ENCODE measurements at regions not wholly inside any gene's neighbourhood (a gene's known extent, or its start where the extent isn't known, plus 50 kb on each side); places are given as distances from the start of the nearest gene placed in this dataset.

- no peak overlapping the region for H3K27ac Mint-ChIP-seq
- H3K36me3 Mint-ChIP-seq (ENCODE audit: low read depth), result no peaks in the 10 kb centered on the region
- intact Hi-C loops (cut with micrococcal nuclease), result loop anchor here (1.0 to 2.0 kb wide), 2 partner anchors 542 to 687 kb away; no protein-coding TSS in a partner anchor
- no peaks in the 10 kb centered on the region for H3K9me3 Mint-ChIP-seq
- no peaks in the 10 kb centered on the region for H3K4me1 Mint-ChIP-seq (ENCODE audit: low read depth)
- peak; percentile 9 for DNase-seq (ENCODE audit: low spot score)
- no peak overlapping the region for H3K4me3 Mint-ChIP-seq (ENCODE audit: low read depth)
- H3K27me3 Mint-ChIP-seq (ENCODE audit: low read depth), result peaks cover 3% of the 10 kb centered on the region
These were observed 207.0 kb upstream of the FANCL start for GRCh38 chr2:58448065-58448507.

- no peaks in the 10 kb centered on the region for H3K4me1 Mint-ChIP-seq (ENCODE audit: low read depth)
- peaks cover 3% of the 10 kb centered on the region for H3K27me3 Mint-ChIP-seq (ENCODE audit: low read depth)
- no peaks in the 10 kb centered on the region for H3K36me3 Mint-ChIP-seq (ENCODE audit: low read depth)
- no peak overlapping the region for H3K27ac Mint-ChIP-seq
- H3K9me3 Mint-ChIP-seq, result no peaks in the 10 kb centered on the region
- H3K4me3 Mint-ChIP-seq (ENCODE audit: low read depth), result no peak overlapping the region
- DNase-seq (ENCODE audit: low spot score), result no peak
- intact Hi-C loops (cut with micrococcal nuclease), result no loop called here
These were observed 206.5 kb upstream of the FANCL start for GRCh38 chr2:58447586-58447985.

GRCh38 chr2:58441643-58442042 is 200.5 kb upstream of the FANCL start:
- Mint-ChIP-seq H3K9me3 (no peaks in the 10 kb centered on the region), H3K36me3 (ENCODE audit: low read depth) (no peaks in the 10 kb centered on the region), H3K27me3 (ENCODE audit: low read depth) (peaks cover 3% of the 10 kb centered on the region)

GRCh38 chr2:58436872-58437271 is 195.7 kb upstream of the FANCL start:
- Mint-ChIP-seq H3K4me1 (ENCODE audit: low read depth) (no peaks in the 10 kb centered on the region), H3K27ac (no peak overlapping the region), H3K27me3 (ENCODE audit: low read depth) (peaks cover 12% of the 10 kb centered on the region), H3K4me3 (ENCODE audit: low read depth) (no peak overlapping the region), H3K36me3 (ENCODE audit: low read depth) (no peaks in the 10 kb centered on the region), H3K9me3 (no peaks in the 10 kb centered on the region)
- intact Hi-C loops (cut with micrococcal nuclease), result no loop called here
- no peak for DNase-seq (ENCODE audit: low spot score)

More at GRCh38 chr2:58441643-58442042, 200.5 kb upstream of the FANCL start:
- intact Hi-C loops (cut with micrococcal nuclease), result no loop called here
- DNase-seq (ENCODE audit: low spot score), result no peak
- no peak overlapping the region for H3K27ac Mint-ChIP-seq
- H3K4me3 Mint-ChIP-seq (ENCODE audit: low read depth), result no peak overlapping the region
- H3K4me1 Mint-ChIP-seq (ENCODE audit: low read depth), result no peaks in the 10 kb centered on the region

GRCh38 chr2:58435246-58435645 is 194.1 kb upstream of the FANCL start:
- intact Hi-C loops (cut with micrococcal nuclease), result no loop called here

GRCh38 chr2:58434692-58435091 is 193.6 kb upstream of the FANCL start:
- Mint-ChIP-seq H3K4me3 (ENCODE audit: low read depth) (no peak overlapping the region), H3K27ac (no peak overlapping the region), H3K4me1 (ENCODE audit: low read depth) (no peaks in the 10 kb centered on the region), H3K9me3 (no peaks in the 10 kb centered on the region), H3K27me3 (ENCODE audit: low read depth) (peaks cover 19% of the 10 kb centered on the region), H3K36me3 (ENCODE audit: low read depth) (no peaks in the 10 kb centered on the region)
- intact Hi-C loops (cut with micrococcal nuclease), result no loop called here
- no peak for DNase-seq (ENCODE audit: low spot score)

More at GRCh38 chr2:58435246-58435645, 194.1 kb upstream of the FANCL start:
- H3K9me3 Mint-ChIP-seq, result no peaks in the 10 kb centered on the region
- peaks cover 15% of the 10 kb centered on the region for H3K27me3 Mint-ChIP-seq (ENCODE audit: low read depth)
- H3K27ac Mint-ChIP-seq, result no peak overlapping the region
- no peaks in the 10 kb centered on the region for H3K36me3 Mint-ChIP-seq (ENCODE audit: low read depth)
- no peak for DNase-seq (ENCODE audit: low spot score)
- no peak overlapping the region for H3K4me3 Mint-ChIP-seq (ENCODE audit: low read depth)
- H3K4me1 Mint-ChIP-seq (ENCODE audit: low read depth), result no peaks in the 10 kb centered on the region

GRCh38 chr2:58432491-58433170 is 191.5 kb upstream of the FANCL start:
- Mint-ChIP-seq H3K9me3 (no peaks in the 10 kb centered on the region), H3K36me3 (ENCODE audit: low read depth) (no peaks in the 10 kb centered on the region), H3K27ac (no peak overlapping the region), H3K27me3 (ENCODE audit: low read depth) (peaks cover 31% of the 10 kb centered on the region), H3K4me1 (ENCODE audit: low read depth) (peaks cover 4% of the 10 kb centered on the region), H3K4me3 (ENCODE audit: low read depth) (no peak overlapping the region)
- DNase-seq (ENCODE audit: low spot score), result no peak
- intact Hi-C loops (cut with micrococcal nuclease), result no loop called here

GRCh38 chr2:58429014-58429875 is 188.1 kb upstream of the FANCL start:
- no peak overlapping the region for H3K27ac Mint-ChIP-seq
- H3K9me3 Mint-ChIP-seq, result no peaks in the 10 kb centered on the region
- H3K4me1 Mint-ChIP-seq (ENCODE audit: low read depth), result peaks cover 4% of the 10 kb centered on the region
- no peaks in the 10 kb centered on the region for H3K36me3 Mint-ChIP-seq (ENCODE audit: low read depth)
- intact Hi-C loops (cut with micrococcal nuclease), result no loop called here
- peak overlapping the region; percentile 61 for H3K4me3 Mint-ChIP-seq (ENCODE audit: low read depth)
- DNase-seq (ENCODE audit: low spot score), result no peak
- H3K27me3 Mint-ChIP-seq (ENCODE audit: low read depth), result peaks cover 40% of the 10 kb centered on the region

GRCh38 chr2:58428096-58429013 is 187.2 kb upstream of the FANCL start:
- Mint-ChIP-seq H3K4me3 (ENCODE audit: low read depth) (peak overlapping the region; percentile 61), H3K9me3 (no peaks in the 10 kb centered on the region), H3K4me1 (ENCODE audit: low read depth) (peaks cover 4% of the 10 kb centered on the region), H3K27me3 (ENCODE audit: low read depth) (peaks cover 38% of the 10 kb centered on the region), H3K27ac (no peak overlapping the region), H3K36me3 (ENCODE audit: low read depth) (no peaks in the 10 kb centered on the region)
- DNase-seq (ENCODE audit: low spot score), result no peak
- intact Hi-C loops (cut with micrococcal nuclease), result no loop called here

- H3K4me1 Mint-ChIP-seq (ENCODE audit: low read depth), result peaks cover 4% of the 10 kb centered on the region
- peak overlapping the region; percentile 61 for H3K4me3 Mint-ChIP-seq (ENCODE audit: low read depth)
- H3K9me3 Mint-ChIP-seq, result no peaks in the 10 kb centered on the region
- H3K27me3 Mint-ChIP-seq (ENCODE audit: low read depth), result peaks cover 36% of the 10 kb centered on the region
- intact Hi-C loops (cut with micrococcal nuclease), result no loop called here
- DNase-seq (ENCODE audit: low spot score), result no peak
- H3K36me3 Mint-ChIP-seq (ENCODE audit: low read depth), result no peaks in the 10 kb centered on the region
- no peak overlapping the region for H3K27ac Mint-ChIP-seq
These were observed 186.5 kb upstream of the FANCL start for GRCh38 chr2:58427572-58428095.

- Mint-ChIP-seq H3K27ac (no peak overlapping the region), H3K4me1 (ENCODE audit: low read depth) (peaks cover 4% of the 10 kb centered on the region), H3K4me3 (ENCODE audit: low read depth) (no peak overlapping the region), H3K36me3 (ENCODE audit: low read depth) (no peaks in the 10 kb centered on the region), H3K27me3 (ENCODE audit: low read depth) (peaks cover 41% of the 10 kb centered on the region), H3K9me3 (no peaks in the 10 kb centered on the region)
- DNase-seq (ENCODE audit: low spot score), result no peak
- intact Hi-C loops (cut with micrococcal nuclease), result no loop called here
These were observed 184.2 kb upstream of the FANCL start for GRCh38 chr2:58425368-58425767.

- Mint-ChIP-seq H3K4me3 (ENCODE audit: low read depth) (no peak overlapping the region), H3K4me1 (ENCODE audit: low read depth) (no peaks in the 10 kb centered on the region)
These were observed 178.9 kb upstream of the FANCL start for GRCh38 chr2:58419983-58420382.

More at GRCh38 chr2:58419983-58420382, 178.9 kb upstream of the FANCL start:
- no peak for DNase-seq (ENCODE audit: low spot score)
- Mint-ChIP-seq H3K9me3 (no peaks in the 10 kb centered on the region), H3K36me3 (ENCODE audit: low read depth) (no peaks in the 10 kb centered on the region), H3K27me3 (ENCODE audit: low read depth) (peaks cover 6% of the 10 kb centered on the region), H3K27ac (no peak overlapping the region)
- intact Hi-C loops (cut with micrococcal nuclease), result no loop called here
